Activated effector memory CD4-positive, alpha-beta T cell treated with Interleukin-2 at 50 U/mL for 16 hours (primary cell): ENCODE measurements at regions not wholly inside any gene's neighbourhood (a gene's known extent, or its start where the extent isn't known, plus 50 kb on each side); places are given as distances from the start of the nearest gene placed in this dataset.
"Not testable (repeated sequence)": the region's sequence is repeated elsewhere in the genome, so short reads cannot be mapped to it uniquely, and the experiment has no call there.

Experiments
- DNase-seq: peaks from one replicate; pipeline ENCODE4 v3.0.0-alpha.2; 2020

- DNase-seq, result no peak
These were observed 1369.2 kb upstream of the TMEM132C start for GRCh38 chr12:126897778-126898177.

- DNase-seq, result no peak
These were observed 1368.4 kb upstream of the TMEM132C start for GRCh38 chr12:126898562-126898961.

DNA sequence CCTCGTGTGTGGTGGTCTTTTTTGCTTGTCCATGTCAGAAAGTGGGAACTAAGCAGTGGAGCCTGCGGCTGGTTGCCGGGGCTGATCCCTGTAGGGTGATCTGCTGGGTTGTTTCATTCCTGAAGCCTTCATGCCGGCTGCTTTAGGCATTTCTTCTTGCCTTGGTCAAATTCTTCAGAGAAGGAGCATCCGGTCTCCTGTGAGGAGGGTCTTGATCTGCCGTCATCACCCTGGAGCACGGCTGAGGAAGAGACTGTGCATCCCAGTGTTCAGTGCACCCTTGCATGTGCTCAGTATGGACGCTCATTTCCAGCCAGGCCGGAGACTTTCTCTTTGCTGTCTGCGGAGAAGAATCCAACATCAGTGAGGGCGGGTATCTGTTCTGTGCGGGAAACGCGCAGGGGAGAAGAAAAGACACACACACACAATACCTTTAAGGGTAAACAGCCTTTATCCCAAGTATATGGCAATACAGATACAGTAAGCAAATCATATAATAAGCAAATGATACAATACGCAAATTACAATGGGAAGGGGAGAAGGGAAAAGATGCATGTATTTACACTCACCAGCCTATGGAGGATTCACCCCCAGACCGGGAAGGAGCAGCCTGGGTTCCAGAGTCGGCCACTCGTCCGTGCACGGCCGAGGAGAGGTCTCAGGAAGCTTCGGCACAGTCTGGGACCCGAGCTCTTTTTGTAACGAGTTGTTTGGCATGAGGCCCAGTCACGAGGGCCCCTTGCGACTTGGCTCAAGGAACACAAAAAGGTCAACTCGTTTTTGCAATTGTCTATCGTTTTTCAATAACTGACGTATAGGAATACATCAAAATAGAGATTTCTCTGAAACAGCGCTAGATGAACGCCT is 1366.8 kb upstream of the TMEM132C start:
- no peak for DNase-seq

DNA sequence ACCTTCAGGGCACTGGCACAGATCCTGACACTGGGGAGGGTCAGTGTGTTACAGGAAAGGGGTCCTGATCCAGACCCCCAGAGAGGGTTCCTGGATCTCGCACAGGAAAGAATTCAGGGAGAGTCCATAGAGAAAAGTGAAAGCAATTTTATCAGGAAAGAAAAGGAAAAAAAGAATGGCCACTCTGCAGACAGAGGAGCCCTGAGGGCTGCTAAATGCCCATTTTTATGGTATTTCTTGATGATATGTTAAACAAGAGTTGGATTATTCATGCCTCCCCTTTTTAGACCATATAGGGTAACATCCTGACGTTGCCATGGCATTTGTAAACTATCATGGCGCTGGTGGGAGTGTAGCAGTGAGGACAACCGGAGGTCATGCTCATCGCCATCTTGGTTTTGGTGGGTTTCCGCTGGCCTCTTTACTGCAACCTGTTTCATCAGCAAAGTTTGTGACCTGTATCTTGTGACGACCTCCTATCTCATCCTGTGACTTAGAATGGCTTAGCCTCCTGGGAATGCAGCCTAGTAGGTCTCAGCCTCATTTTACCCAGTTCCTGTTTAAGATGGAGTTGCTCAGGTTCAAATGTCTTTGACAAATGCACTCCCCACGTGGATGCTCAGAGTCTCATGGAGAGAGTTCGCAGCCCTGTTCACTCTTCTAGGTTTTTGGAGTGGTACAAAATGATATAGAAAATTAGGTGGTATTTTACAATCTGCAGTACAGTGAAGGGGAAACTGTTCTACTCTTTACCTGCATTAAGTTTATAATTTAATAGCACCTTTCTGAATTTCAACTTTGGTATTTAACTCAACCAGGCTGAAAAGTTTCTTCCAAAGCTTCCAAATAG is 1363.7 kb upstream of the TMEM132C start:
- DNase-seq, result no peak

GRCh38 chr12:126905752-126906151 is 1361.2 kb upstream of the TMEM132C start:
- DNase-seq, result no peak

DNA sequence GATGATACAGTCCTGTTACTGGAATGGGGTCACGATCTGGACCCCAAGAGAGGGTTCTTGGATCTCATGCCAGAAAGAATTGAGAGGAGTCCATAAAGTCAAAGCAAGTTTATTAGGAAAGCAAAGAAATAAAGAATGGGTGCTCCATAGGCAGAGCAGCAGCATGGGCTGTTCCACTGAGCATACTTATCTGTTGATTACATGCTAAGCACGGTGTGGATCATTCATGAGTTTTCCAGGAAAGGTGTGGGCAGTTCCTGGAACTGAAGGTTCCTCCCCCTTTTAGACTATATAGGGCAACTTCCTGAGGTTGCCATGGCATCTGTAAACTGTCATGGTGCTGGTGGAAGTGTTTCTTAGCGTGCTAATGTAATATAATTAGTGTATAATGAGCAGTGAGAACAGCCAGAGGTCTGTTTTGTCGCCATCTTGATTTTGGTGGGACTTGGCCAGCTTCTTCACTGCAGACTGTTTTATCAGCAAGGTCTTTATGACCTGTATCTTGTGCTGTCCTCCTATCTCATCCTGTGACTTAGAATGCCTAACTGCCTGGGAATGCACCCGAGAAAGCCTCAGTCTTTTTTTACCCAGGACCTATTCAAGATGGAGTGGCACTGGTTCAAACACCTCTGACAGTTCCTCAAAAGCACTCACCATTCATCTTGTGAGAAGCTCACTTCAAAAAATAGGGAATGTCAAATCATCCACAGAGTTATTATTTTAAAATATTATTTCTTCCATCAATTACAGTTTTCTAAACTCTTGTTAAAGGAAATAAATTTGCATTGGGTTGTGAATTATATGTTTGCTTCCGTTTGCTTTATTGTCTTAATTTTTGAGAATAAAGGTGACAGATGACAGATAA is 1358.8 kb upstream of the TMEM132C start:
- DNase-seq, result no peak

GRCh38 chr12:126908765-126909142 is 1358.2 kb upstream of the TMEM132C start:
- DNase-seq, result no peak

GRCh38 chr12:126910570-126910969 is 1356.4 kb upstream of the TMEM132C start:
- DNase-seq, result no peak

- DNase-seq, result no peak
These were observed 1354.9 kb upstream of the TMEM132C start for GRCh38 chr12:126912111-126912510.

DNA sequence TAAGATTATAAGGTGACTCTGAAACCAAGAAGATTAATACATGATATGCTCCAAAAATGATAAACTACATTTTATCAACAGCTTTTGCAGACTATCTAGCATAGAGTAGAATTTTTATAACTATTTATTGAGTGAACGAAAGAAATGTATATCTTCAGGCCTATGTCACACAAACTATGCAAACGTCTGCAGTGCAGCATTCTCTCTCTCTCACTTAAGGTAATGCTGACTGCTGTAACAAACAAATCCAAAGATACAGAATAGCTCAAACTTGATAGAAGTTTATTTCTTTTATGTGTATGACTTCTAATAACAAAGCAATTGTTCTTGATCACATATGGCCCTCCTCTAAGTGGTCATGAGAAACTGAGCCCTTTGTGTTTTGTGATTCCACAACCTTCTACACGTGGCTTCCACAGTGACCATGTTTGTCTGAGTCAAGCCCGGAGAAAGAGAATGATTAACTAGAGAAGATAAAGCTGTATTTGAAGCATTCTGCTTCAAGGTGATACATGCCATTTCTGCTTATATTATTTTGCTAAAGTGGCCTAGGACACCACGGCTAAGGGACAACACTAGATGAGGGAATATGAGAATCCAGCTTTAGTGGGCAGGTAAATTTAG is 1352.7 kb upstream of the TMEM132C start:
- DNase-seq, result no peak

- no peak for DNase-seq
These were observed 1351.7 kb upstream of the TMEM132C start for GRCh38 chr12:126915309-126915708.

- DNase-seq, result no peak
These were observed 1340.9 kb upstream of the TMEM132C start for GRCh38 chr12:126926023-126926594.

DNA sequence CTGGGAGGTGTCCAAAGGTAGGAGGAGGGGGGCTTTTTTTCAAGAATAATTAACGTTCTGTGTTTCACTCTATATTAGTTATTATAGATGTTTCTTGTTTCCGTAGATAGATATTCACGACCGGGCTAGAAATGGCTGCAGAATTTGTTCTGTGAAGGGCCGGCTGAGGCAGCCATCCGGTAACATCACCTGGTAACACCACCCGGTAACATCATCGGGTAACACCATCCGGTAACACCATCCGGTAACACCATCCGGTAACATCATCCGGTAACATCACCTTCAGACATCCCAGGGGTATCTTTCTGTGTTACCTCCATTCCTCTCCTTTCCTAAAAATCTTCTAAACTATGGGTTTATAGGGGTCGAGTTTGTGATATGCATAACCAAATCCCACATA is 1336.7 kb upstream of the TMEM132C start:
- no peak for DNase-seq

DNA sequence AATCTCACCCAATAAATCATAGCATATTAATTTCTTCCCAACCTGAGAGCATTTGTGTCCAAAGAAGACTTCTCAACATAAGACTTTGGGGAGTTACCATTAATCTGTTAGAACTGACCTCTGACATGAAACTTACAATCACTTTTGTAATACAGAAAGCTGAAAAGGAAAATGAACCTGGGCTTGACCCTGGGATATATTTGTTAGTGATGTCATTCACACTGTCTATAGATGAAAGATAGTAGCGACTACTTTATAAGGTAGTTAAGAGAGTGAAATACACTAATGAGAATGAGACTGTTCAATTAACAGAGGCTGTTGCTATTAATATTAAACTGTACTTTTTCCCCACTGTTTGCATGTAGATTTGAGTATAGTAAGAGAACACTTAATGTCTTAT is 1334.8 kb upstream of the TMEM132C start:
- DNase-seq, result no peak

DNA sequence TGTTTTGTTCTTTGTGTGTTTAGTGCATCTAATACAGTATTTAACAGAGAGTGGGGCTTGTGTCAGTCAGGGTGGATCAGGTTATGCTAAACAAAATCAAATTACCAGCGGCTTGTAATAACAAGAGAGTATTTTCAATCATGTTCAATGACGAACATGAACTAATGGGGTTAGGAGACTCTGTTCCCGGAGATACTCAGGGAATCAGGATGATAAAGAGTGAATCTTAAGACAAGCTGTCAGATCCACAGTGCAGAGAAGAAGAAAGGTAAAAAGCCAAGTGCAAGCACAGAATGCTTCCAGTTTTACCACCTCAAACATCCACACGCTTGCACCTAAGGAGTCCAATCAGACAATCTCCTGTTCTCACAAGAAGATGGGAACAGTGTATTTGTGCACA is 1331.5 kb upstream of the TMEM132C start:
- no peak for DNase-seq

- DNase-seq, result no peak
These were observed 1330.7 kb upstream of the TMEM132C start for GRCh38 chr12:126936181-126936851.

- no peak for DNase-seq
These were observed 1329.5 kb upstream of the TMEM132C start for GRCh38 chr12:126937431-126937830.

GRCh38 chr12:126944684-126945083 is 1322.3 kb upstream of the TMEM132C start:
- DNase-seq, result no peak

GRCh38 chr12:126946958-126947357 is 1320.0 kb upstream of the TMEM132C start:
- not testable (repeated sequence) for DNase-seq

DNA sequence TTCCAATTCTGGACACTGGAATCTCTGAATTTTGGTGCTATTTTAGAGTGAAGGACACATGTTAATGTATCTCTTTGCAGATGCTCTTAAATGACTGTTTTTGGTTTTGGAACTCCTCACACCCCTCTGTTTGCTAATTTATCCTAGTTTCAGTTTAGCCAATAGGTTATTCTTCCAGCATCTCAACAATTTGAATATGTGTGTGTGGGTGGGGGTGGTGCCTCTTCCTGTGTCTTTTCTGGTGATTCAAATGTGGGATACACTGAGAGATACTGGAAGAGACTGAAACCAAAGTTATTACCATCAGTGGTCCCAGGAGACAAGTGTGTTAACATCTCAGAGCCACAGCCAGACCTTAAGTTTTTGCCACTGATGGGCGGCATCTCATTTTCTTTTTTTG is 1317.4 kb upstream of the TMEM132C start:
- DNase-seq, result no peak

DNA sequence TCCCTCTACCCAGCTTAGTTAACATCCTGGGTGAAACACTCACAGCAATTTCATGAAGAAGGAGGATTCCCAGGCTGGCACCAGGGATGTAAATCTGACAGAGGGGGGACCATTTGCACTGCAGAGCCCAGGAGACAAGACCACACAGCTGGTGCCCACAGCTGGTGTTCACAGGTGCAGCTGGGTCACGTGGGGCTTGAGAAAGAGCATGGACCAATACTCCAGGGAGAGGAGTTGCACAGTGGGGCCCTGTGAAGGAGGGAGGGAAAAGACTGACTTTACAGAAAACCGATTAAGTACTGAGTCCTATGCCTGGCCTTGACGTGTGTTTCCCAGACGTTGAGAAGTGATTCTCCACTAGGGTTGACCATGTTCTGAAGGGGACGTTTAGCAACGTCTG is 1316.7 kb upstream of the TMEM132C start:
- DNase-seq, result no peak
